NCI-H526 (cell line): ENCODE measurements at regions not wholly inside any gene's neighbourhood (a gene's known extent, or its start where the extent isn't known, plus 50 kb on each side); places are given as distances from the start of the nearest gene placed in this dataset.

Experiments used
- DNase-seq, 2 experiments: peaks; one replicate each; lab custom pipeline; 2025; lab: John Stamatoyannopoulos, UW

DNA sequence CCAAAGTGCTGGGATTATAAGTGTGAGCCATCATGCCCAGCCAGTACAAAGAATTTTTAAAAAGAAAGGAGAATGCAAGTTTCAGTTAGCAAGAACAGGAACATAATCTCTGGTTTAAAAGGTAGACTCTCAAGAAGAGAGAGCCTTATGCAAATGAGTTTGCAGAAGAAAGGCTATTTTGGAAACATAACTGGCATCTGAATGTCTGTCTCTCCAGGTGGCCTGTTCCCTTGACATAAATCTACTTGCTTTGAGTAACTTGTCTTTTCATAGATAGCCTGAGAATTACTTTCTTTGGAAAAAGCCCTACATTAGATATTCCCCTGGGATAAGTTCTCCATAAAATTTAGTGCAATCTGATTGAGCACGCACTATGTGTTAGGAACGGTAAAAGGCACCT, 109.6 kb downstream of the ICOS start:
- DNase-seq, result no peak

DNA sequence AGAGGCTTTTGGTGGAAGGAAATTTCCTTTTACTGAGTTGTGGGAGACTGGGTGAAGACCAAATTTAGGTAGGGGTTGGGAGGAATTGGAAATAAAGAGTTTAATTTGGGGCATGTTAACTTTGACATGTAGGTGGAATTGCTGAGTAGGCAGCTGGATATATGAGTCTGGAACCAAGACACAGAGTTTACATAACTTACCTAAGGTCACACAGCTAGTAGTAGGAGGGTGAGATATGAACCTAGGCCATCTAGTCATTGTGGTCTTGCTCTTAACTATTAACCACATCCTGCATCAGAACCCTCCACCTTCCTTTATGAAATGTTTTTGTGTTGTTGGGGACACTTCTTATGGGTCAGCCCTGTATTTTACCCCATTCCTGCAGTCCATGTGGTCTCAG, 113.1 kb downstream of the ICOS start:
- DNase-seq, result no peak

DNA sequence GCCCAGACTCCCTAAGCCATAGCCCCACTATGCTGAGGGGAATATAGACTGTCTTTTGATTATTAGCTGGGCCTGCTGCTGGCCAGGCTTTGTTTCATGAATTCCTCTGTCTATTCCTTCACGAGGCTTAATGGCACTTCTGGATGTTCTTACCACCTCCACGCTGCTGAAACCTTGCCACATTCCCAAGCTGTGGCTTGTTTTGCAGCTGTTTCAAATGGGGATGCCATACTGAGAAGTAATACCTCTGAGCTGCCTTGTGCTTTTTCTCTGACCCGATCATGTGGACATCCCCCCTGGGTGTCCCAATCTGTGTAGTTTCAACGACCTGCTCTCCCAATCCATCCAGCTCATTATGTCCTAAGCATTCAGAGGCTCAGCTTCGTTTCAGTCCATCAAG, 114.1 kb downstream of the ICOS start:
- no peak for DNase-seq

DNA sequence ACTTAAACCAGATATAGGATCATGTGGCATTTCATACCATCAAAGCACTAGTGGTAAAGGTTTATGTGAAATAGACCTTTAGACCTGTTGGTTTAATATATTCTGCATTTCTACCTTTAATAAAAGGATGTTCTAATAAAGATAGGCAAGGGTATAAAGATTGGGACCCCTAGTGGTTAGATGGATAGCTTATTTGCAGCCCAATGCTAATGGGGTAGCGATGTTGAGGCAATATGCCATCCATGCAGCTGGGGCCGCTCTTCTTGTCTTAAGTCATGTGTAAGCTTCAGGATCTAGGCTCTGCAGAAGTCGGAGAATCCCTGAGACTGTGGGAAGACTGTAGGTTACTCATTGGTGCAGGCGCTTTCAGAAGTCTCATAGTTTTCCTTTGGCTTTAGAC, 114.9 kb downstream of the ICOS start:
- peak in 1 of 2 experiments; percentile 8 for DNase-seq

DNA sequence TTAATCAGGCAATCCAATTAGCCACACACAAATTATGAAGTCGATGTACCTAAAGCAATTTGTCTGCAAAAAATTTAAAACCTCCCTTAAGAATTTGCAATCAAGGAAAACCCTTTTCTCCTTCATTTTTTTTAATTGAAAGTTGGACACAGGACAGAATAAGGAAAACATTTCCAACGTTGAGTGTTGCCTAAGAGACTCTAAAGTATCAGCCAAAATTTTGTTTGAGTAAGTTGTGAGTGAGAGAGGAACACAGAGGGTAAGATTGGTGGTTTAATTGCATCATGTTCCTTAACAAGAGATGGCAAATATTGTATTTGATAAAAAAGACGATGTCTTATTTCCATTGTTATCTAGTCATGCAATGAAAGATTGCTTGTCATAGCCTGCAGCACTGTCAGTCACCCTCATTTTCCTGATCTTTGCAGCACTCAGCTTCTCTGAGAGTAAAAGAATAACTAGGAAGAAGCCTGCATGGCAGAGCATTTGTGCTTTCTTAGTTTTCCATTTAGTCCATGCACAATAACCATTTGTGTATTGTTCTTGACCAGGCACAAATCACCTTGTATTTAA, 115.5 kb downstream of the ICOS start:
- no peak for DNase-seq

DNA sequence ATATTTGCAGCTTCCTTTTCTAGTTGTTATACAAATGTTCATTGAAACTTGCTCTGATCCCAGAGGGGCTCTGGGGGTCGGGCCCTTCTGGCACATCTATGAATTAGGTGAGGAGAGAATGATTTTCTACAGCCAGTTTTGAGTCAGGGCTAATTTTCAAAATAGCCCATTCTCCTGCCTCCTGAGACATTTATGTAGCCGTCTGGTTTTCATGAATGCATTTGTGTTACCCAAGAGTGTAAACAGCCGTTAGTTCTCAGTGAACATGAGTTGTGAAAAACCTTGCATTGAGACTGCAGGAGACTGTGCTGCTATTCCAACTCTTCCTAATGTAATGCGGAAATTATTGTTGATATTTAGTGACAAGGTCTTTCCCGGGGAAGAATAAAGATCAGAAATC, 122.5 kb downstream of the ICOS start:
- DNase-seq, result no peak

DNA sequence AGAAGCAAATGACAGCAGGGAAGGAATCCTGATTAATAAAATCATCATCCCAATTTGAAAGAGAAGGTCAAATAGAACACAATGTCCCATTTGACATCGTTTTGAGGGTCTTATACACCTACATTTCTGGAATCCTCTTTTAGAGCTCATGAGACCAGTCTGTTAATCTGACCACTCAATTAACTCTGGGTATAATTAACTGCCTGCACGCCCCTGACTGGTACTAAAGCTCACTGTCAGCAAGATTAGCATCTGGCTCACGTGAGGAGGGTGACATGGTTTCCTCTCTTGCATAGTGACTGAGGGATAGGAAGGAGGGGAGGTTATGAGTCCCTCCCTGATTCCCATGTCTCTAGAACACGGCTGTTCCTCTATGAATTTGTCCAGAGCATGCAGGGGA, 124.3 kb downstream of the ICOS start:
- DNase-seq, result no peak

DNA sequence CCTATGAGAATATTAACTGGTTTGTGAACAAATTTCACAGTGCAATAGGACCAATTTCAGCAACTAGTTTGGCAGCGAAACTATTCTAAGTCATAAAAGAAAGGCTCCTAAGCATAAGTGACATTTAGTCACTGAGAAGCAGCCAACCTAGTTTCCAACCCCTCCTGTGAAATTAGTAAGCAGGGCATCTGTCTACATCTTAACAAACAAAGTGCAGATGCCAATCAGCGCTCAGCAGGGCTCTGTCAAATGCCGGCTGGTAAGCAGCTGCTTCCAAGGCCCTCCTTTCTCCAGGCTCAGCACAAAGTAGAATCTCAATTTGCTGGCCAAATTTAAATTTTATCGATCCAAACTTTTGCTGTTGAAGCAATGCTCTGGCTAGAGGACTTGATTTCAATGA, 124.7 kb downstream of the ICOS start:
- DNase-seq, result no peak

DNA sequence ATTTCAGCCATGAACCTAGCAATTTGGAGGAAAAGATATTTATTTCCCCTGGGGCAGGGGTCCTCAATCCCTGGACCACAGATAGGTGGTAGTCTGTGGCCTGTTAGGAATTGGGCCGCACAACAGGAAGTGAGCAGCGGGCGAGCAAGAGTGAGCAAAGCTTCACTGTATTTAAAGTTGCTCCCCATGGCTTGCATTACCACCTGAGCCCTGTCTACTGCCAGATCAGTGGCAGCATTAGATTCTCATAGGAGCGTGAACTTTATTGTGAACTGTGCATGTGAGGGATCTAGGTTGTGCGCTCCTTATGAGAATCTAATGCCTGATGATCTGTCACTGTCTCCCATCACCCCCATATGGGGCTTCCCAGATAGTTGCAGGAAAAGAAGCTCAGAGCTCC, 127.6 kb downstream of the ICOS start:
- DNase-seq, result no peak

DNA sequence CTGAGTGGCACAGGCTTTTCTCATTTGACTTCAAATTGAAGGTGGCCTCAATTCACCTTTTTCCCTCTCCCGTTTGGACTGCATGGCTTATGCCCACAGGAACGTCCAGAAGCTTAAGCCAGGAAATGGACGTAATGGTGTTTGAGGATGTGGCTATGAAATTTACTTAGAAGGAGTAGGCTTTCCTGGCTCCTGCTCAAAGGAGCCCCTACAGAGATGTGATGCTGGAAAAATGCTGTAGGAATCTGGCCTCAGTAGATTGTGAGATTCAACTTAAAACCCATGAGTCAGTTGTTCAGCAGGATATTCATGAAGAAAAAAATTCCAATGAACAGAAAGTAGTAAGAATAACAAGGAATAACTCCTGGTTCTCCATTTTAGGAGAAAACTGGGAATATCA, 129.0 kb downstream of the ICOS start:
- no peak for DNase-seq

DNA sequence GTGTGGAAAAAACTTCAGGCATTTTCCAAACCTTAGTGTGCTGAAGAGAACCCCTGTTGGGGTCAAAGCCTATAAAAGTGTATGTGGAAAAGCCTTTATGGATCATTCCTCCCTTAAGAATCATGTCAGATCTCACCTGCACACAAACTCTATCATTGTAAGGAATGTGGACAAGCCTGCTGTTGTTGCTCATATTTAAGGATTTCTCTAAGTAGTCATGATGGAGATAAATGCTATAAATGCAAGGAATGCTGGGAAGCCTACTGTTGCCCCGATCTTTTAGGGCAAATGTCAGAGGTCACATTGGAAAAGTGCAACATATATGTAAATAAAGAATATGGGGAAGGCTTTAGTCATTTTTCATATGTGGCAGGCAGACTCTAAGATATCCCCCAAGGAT, 129.5 kb downstream of the ICOS start:
- DNase-seq, result no peak

DNA sequence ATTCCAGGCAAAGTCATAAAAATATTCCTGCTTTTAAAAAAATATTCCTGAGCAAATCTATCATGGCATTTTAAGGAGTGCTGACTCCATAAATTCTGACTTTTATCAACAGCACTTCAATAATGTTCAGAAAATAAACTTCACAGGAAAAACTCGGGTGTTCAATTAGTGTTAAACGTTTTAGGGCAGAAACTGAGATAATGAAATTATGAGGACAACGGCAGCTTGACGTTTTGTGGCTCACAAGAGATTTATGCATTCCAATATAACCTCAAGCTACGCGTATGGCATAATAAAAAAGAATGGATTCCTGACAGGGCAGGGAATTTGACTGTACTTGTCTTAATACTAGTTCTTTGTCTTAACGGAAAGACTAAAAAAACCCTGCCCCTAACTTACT, 133.2 kb downstream of the ICOS start:
- no peak for DNase-seq

DNA sequence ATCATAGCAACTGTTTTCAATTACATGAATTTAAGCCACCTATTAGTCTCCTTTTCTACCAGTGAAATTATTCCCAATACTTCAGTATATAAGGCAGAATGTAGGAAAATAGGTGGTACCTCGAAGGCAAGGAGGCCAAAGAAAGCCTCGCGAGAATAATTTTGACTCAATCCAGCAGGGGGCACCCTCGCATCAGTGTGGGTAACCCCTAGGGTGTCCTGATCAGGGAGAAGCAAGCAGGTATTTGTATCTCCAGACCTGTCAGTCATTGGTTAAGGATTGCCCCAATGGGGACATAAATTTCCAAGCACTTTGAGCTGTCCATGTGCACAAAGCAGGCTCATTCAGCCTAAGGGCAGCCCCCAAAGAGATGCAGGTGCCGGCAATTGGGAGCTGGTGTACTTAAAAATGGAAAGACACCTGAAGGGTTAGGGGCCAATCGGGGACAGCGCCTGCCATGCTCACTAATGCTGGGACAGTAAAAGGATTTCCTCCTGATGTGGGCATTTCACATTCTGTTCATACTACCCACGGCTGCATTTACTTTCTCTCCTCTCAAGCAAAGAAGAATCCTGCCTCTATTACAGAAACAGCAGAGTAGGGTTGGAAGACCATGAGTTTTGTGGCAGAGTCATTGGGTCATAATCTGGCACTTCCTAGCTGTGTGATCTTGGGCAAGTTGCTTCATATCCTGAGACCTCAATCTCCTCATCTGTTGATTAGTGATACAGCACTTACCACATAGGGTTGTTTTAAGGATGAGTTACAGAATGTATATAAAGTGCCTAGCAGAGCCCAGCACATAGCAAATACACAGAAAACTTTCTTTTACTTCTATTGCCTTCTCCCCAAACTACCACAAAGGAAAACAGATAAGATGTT, 136.1 kb downstream of the ICOS start:
- DNase-seq, result peak; percentile 29 to 62

DNA sequence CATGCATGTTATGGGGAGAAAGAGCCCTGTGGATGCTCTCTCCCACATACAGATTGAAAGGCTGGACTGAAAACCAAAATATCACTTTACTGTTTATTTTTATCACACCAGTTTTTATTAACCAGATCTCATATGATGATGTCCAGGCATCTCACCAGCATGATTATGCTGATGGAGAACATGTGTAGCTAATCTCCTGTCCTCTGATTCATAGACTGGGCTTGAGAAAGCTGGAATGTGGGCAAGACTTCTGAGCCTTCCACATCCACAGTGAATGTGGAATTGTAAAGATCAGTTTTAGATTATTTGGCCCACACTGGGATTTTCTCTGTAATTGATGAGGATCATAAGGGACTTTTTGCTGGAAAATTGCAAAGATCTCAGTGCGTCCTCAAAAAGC, 137.9 kb downstream of the ICOS start:
- DNase-seq, result no peak

DNA sequence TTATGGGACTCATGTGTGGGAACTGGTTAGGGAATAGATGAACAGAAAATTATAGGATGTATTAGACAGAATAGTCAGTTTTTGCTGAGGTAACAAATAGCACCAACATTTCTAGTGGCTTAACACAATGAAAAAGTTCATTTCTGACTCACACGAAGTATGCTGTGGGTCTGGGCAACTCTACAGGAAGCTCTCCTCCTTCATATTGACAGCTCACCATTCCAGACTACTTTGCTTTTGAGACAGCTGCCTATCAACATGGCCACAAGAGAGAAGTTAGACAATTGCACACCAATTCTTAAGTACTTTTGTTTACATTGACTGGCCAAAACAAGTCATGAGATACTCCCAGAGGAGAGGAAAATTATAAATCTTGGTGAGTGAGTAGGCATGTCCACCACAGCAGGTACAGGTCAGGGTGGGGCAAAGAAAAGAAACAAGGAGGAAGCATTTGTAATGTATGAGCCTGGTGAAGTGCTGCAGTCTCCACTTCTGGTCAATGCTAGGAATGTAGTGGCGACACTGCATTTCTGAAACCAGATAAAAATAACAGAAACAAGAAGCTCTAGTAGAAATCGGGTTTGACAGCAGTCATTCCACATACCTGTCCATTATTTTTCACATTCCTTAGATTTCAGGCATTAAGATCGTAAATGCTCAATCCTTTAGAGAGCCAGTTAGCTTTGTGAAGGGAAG, 141.6 kb downstream of the ICOS start:
- DNase-seq, result no peak

DNA sequence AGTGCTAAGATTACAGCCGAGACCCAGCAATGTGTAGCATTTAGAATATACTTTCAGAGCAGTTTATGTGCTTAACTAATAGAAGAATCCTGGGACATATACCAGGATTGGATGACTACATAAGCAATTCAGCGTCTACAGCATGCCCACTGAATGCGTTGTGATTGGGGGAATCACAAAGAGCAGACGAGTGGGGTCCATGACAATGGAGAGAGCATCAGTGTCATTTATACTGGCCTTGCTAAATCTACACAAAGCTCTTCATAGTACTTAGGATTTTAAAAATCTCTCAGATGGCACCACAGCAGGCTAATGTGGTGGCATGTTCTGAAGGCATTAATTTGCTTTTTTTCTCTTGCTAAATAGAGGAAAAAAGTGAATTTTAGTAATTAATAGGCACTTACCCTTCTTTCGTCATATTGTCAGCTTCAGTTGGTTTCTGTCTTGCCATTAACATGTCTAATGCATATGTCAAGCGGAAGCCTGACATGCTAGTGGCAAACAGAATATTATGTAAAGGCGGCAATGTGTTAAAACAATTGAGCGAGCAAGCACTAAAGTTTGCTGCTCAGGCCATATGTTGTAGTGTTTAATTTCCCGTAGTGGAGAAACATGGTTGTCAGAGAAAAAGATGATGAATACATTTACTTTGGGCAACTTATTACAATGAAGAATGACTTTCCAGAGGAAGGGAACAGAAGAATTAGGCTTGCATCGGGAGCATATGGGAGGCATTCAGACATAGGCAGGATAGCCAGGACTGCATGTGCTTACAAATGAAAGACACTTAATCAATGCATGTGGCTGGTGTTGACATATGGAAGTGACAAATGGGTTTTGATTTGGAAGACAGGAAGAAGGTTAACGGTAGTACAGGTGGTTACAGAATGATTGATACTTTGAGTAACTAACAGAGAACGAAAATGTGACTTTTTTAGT, 145.2 kb downstream of the ICOS start:
- no peak for DNase-seq

DNA sequence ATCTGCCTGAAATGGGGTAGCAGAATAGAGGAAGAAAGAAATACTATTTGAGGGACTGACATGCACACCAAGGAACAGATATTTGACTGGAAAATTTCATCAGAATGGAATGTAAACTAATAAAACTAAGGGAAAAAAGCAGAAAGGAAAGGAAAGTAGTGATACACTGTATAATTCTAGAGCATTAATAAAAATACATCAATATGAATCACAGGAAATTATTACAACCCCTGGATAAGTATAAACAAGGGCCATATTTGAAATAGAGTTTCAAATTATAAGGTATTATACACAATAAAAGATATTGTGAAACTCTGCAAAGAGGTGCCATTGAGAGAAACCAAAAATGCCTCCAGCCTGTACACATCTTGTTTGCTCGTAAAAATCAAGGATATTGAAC, 149.6 kb downstream of the ICOS start:
- DNase-seq, result no peak

DNA sequence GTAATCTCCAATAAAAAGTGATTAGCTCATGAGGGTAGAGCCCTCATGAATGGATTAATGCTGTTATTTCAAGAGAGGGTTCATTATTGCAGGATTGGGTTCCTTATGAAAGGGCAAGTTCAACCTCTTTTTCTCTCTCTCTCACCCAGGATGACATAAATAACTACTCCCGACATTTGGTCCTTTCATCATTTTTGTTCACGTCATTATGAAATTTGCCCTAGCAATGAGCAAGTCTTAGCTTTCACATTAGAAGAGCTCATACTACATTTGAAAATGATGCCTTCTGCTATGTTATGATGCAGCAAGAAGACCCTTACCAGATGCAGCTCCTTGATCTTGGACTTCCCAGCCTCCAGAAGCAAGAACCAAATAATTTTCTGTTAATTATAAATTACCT, 152.5 kb downstream of the ICOS start:
- no peak for DNase-seq

DNA sequence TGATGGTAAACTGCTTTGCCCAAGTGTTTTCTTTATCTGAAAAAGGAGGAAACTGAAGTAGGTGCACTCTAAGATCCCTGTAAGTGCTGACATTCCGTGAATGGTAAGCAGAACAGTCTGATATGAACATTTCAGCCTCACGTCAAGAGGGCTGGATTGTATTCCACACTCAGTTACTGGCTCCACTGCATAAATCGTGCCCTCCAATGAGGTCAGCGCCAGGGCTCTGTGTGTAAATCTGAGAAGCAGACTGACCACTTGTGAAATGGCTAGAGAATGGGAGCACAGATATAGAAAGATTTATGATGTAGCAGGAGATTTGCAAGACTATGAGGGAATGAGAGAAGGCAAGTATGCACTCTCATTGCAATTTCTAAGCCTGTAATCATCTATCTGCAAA, 153.0 kb downstream of the ICOS start:
- no peak for DNase-seq

DNA sequence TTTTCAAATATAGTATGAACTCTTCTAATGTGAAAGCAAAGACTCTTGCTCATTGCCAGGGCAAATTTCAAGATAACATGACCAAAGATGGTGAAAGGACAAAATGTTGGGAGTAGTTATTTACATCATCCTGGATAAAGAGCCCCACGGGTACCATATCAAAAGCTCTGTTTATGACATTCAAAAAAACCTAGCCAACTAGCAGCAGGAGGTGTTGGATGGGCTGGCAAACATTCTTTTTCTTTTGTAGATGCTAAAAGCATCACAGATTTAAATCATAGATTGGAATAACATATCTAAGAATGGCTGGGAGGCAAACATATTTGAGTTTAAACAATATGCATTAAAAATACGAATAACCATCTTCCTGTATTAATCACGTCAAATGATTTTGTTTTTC, 153.5 kb downstream of the ICOS start:
- no peak for DNase-seq

DNA sequence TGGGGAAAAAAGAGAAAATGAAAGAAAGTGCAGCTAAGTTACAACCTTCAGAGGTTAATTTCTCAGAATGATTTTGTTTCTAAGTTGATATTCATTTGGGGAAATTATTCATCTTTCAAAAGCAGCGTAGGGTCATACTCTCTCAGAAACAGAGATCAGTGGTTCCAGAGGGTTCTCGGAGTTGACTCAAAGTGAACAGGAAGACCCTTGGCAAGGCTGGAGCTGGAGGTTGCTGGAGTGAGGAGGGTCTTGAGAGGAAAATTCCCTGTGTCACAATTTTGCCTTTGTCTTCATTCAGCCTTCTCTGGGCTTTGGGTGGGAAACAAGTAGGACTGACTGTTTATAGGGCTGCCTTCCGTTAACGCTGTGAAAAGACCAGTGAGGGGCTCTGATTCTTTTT, 168.2 kb downstream of the ICOS start:
- DNase-seq, result no peak

DNA sequence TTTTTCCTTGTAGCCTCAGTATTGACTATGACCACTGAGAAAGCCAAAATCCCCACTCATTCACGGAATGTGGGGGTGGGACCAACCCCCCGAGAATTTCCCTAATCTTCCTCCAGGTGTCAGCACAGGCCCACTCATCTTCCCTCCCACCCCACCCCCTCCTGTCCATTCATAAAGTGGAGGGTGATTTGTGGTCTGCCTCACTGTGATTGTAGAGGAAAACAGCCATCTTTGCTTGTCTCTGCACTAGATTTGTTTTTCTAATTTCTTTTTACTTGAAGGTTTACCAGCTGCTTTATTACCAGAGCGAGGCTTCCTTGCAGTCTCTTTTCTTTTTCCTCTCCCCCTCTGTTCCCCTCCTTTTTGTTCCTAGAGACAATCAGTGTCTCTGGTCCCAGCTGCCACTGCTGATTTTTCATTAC, 171.8 kb downstream of the ICOS start:
- peak; percentile 12 to 52 for DNase-seq
